Mesenchymal stem cell (in vitro differentiated cells and primary cell): ENCODE measurements at regions not wholly inside any gene's neighbourhood (a gene's known extent, or its start where the extent isn't known, plus 50 kb on each side); places are given as distances from the start of the nearest gene placed in this dataset.
A peak's percentile ranks its signal among the peaks of the same experiment; 100 is the strongest.
"Not testable (repeated sequence)": the region's sequence is repeated elsewhere in the genome, so short reads cannot be mapped to it uniquely, and the experiment has no call there.

Source experiments
- DNase-seq: peaks from one replicate; pipeline ENCODE4 v3.0.0-alpha.2; 2013
- H2AFZ ChIP-seq: one replicate; pipeline ENCODE4 v1.6.1; 2013; ENCODE audit warnings: low read depth, mild to moderate bottlenecking, control low read depth, inconsistent platforms, low read length, moderate library complexity
- H2AK5ac ChIP-seq: 2 replicates; pipeline ENCODE4 v1.6.1; 2013; ENCODE audit warnings: low read length, moderate library complexity, mild to moderate bottlenecking, inconsistent platforms; ENCODE audit not compliant: severe bottlenecking
- H2BK120ac ChIP-seq: one replicate; pipeline ENCODE4 v1.6.1; 2013; ENCODE audit warnings: low read depth, mild to moderate bottlenecking, inconsistent platforms, low read length, moderate library complexity
- H2BK12ac ChIP-seq, 2 experiments: one replicate each; pipeline ENCODE4 v1.6.1; 2013; ENCODE audit warnings: inconsistent platforms in 2 of 2, low read length in 2 of 2, mild to moderate bottlenecking in 2 of 2, moderate library complexity in 2 of 2, control low read depth in 1 of 2
- H2BK15ac ChIP-seq: one replicate; pipeline ENCODE4 v1.6.1; 2013; ENCODE audit warnings: mild to moderate bottlenecking, low read depth, inconsistent platforms; ENCODE audit not compliant: poor library complexity, severe bottlenecking
- H2BK5ac ChIP-seq: 2 replicates; pipeline ENCODE4 v1.6.1; 2013; ENCODE audit warnings: low read depth, mild to moderate bottlenecking, low read length, control low read depth, inconsistent platforms; ENCODE audit not compliant: poor library complexity, severe bottlenecking
- H3K14ac ChIP-seq, 2 experiments: one replicate each; pipeline ENCODE4 v1.6.1; 2013; ENCODE audit warnings: inconsistent platforms in 2 of 2, low read length in 2 of 2, control low read depth in 1 of 2, mild to moderate bottlenecking in 1 of 2, moderate library complexity in 1 of 2
- H3K18ac ChIP-seq, 2 experiments: one replicate each; pipeline ENCODE4 v1.6.1; 2013; ENCODE audit warnings: inconsistent platforms in 2 of 2, low read length in 2 of 2, control low read depth in 1 of 2, low read depth in 1 of 2, mild to moderate bottlenecking in 1 of 2
- H3K23ac ChIP-seq, 2 experiments: one replicate each; pipeline ENCODE4 v1.6.1; 2013; ENCODE audit warnings: inconsistent platforms in 2 of 2, low read length in 2 of 2, mild to moderate bottlenecking in 2 of 2, moderate library complexity in 2 of 2, control low read depth in 1 of 2
- H3K27ac ChIP-seq: 2 replicates; pipeline ENCODE4 v1.5.1; 2013; ENCODE audit warnings: mild to moderate bottlenecking, moderate library complexity, low read length, control low read depth, inconsistent platforms; ENCODE audit not compliant: poor library complexity, severe bottlenecking
- H3K27me3 ChIP-seq, 2 experiments: 2 replicates each; pipeline versions ENCODE4 v1.6.1 to v1.7.0; 2013; ENCODE audit warnings: low read length in 2 of 2, mild to moderate bottlenecking in 2 of 2, moderate library complexity in 2 of 2, control low read depth in 1 of 2, inconsistent platforms in 1 of 2; ENCODE audit not compliant: control insufficient read depth in 1 of 2, insufficient read depth in 1 of 2
- H3K36me3 ChIP-seq, 2 experiments: 2 replicates each; pipeline versions ENCODE4 v1.6.1 to v1.7.0; 2013; ENCODE audit warnings: low read length in 2 of 2, control low read depth in 1 of 2, inconsistent platforms in 1 of 2, low read depth in 1 of 2, mild to moderate bottlenecking in 1 of 2; ENCODE audit not compliant: insufficient read depth in 2 of 2, control insufficient read depth in 1 of 2
- H3K4ac ChIP-seq, 2 experiments: one replicate each; pipeline ENCODE4 v1.6.1; 2013; ENCODE audit warnings: inconsistent platforms in 2 of 2, low read length in 2 of 2, mild to moderate bottlenecking in 2 of 2, moderate library complexity in 2 of 2, control low read depth in 1 of 2, low read depth in 1 of 2
- H3K4me1 ChIP-seq: 2 replicates; pipeline ENCODE4 v1.6.1; 2013; ENCODE audit warnings: low read depth, low read length, control low read depth; ENCODE audit not compliant: control insufficient read depth, insufficient read depth
- H3K4me2 ChIP-seq: 2 replicates; pipeline ENCODE4 v1.6.1; 2013; ENCODE audit warnings: low read length, mild to moderate bottlenecking, inconsistent platforms; ENCODE audit not compliant: poor library complexity, severe bottlenecking
- H3K4me3 ChIP-seq, 2 experiments: 2 replicates each; pipeline versions ENCODE4 v1.5.1 to v1.7.0; 2013; ENCODE audit warnings: low read length in 2 of 2, mild to moderate bottlenecking in 2 of 2, control low read depth in 1 of 2, low read depth in 1 of 2; ENCODE audit not compliant: insufficient read depth in 1 of 2
- H3K79me1 ChIP-seq: replicated peaks from 2 replicates; pipeline ENCODE4 v1.6.1; 2013; ENCODE audit warnings: mild to moderate bottlenecking, control low read depth, low read length, inconsistent platforms; ENCODE audit not compliant: poor library complexity, severe bottlenecking
- H3K9ac ChIP-seq: 2 replicates; pipeline ENCODE4 v1.7.0; 2013; ENCODE audit warnings: mild to moderate bottlenecking, low read length, moderate library complexity
- H3K9me3 ChIP-seq: 2 replicates; pipeline ENCODE4 v1.7.0; 2013; ENCODE audit warnings: mild to moderate bottlenecking, low read length; ENCODE audit not compliant: control insufficient read depth
- H4K8ac ChIP-seq: one replicate; pipeline ENCODE4 v1.6.1; 2013; ENCODE audit warnings: inconsistent platforms, mild to moderate bottlenecking, low read length, moderate library complexity
- H4K91ac ChIP-seq: one replicate; pipeline ENCODE4 v1.6.1; 2013; ENCODE audit warnings: mild to moderate bottlenecking, low read length, inconsistent platforms
- WGBS: methylation state at CpG from one replicate; pipeline ENCODE4 v1.1.7; 2013; ENCODE audit warnings: mixed read lengths; 5-methylcytosine and 5-hydroxymethylcytosine counted together

DNA sequence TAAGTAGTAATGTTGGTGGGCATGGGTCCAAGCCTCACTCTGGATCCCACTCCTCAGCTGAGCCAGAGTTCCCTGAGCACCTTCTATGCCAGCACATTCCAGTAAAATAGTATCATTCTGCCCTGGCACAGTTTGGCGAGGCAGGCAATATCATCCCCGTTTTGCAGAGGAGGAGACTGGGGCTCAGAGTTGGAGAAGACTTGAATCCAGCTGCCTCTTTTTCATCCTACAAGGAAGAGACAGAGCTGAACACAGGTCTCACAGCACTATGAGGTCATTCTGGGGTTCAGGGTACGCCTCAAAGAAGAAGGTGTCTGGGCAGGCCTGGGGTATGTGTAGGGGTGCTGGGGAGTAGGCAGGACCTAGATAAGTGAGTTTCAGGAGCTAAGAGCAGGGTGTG is 103.9 kb upstream of the STX18 start:
- H3K4me3 ChIP-seq: no peak overlapping the region
- H2BK120ac ChIP-seq: no peak overlapping the region
- H3K4me2 ChIP-seq: no peak overlapping the region
- H3K27me3 ChIP-seq: no peaks in the 10 kb centered on the region
- H3K27ac ChIP-seq: no peak overlapping the region
- H2AK5ac ChIP-seq: no peak overlapping the region
- no peak overlapping the region for H3K14ac ChIP-seq
- peak overlapping the region; percentile 61 for H2BK15ac ChIP-seq
- H3K23ac ChIP-seq: no peak overlapping the region
- no peak overlapping the region for H3K18ac ChIP-seq
- peaks cover 3% of the 10 kb centered on the region for H3K4me1 ChIP-seq
- no peak overlapping the region for H2BK5ac ChIP-seq
- 87% methylated on average over 3 of the region's 3 CpGs for WGBS
- H4K91ac ChIP-seq: no peak overlapping the region
- H3K36me3 ChIP-seq: no peaks in the 10 kb centered on the region
- H3K4ac ChIP-seq: no peak overlapping the region
- H3K79me1 ChIP-seq: no peaks in the 10 kb centered on the region
- no peak overlapping the region for H4K8ac ChIP-seq
- no peak for DNase-seq
- no peak overlapping the region for H3K9ac ChIP-seq
- peak overlapping the region in 1 of 2 experiments; percentile 52 for H2BK12ac ChIP-seq
- no peak overlapping the region for H2AFZ ChIP-seq
- peaks cover 5% of the 10 kb centered on the region for H3K9me3 ChIP-seq

- not testable (repeated sequence) for H2BK120ac ChIP-seq, H4K91ac ChIP-seq, H3K4me2 ChIP-seq, H2AK5ac ChIP-seq, H3K36me3 ChIP-seq, H3K23ac ChIP-seq, H2BK15ac ChIP-seq, H3K9me3 ChIP-seq, H2BK5ac ChIP-seq, H4K8ac ChIP-seq, H3K27ac ChIP-seq, H3K4ac ChIP-seq, H3K9ac ChIP-seq, H2AFZ ChIP-seq, H3K27me3 ChIP-seq, H3K4me1 ChIP-seq, H2BK12ac ChIP-seq, H3K79me1 ChIP-seq, H3K18ac ChIP-seq, DNase-seq, H3K14ac ChIP-seq, H3K4me3 ChIP-seq
- 89% methylated on average over 5 of the region's 5 CpGs for WGBS
These were observed 102.4 kb upstream of the STX18 start for GRCh38 chr4:4644277-4644676.

- not testable (repeated sequence) for H2BK120ac ChIP-seq, H3K18ac ChIP-seq, H4K8ac ChIP-seq, H3K4ac ChIP-seq, H3K9me3 ChIP-seq, H2BK15ac ChIP-seq, DNase-seq, H3K27me3 ChIP-seq, H4K91ac ChIP-seq, H3K14ac ChIP-seq, H3K4me1 ChIP-seq, H3K79me1 ChIP-seq, H3K9ac ChIP-seq, H3K4me3 ChIP-seq, H3K36me3 ChIP-seq, H2AFZ ChIP-seq, H3K23ac ChIP-seq, H2BK5ac ChIP-seq, H3K27ac ChIP-seq, H2AK5ac ChIP-seq, H3K4me2 ChIP-seq, H2BK12ac ChIP-seq
- 94% methylated on average over 6 of the region's 6 CpGs for WGBS
These were observed 101.9 kb upstream of the STX18 start for GRCh38 chr4:4643743-4644142.

GRCh38 chr4:4643306-4643705 is 101.5 kb upstream of the STX18 start:
- Histone ChIP-seq H3K4me2 (no peak overlapping the region), H3K18ac (no peak overlapping the region), H3K4ac (peak overlapping the region in 1 of 2 experiments; percentile 84), H2BK12ac (no peak overlapping the region), H3K9ac (no peak overlapping the region), H3K23ac (no peak overlapping the region), H3K27ac (no peak overlapping the region), H4K8ac (peak overlapping the region; percentile 73), H2AK5ac (no peak overlapping the region), H4K91ac (no peak overlapping the region), H2BK120ac (no peak overlapping the region), H3K9me3 (peaks cover 5% of the 10 kb centered on the region), H3K4me1 (peaks cover 5% of the 10 kb centered on the region), H3K14ac (no peak overlapping the region), H3K36me3 (no peaks in the 10 kb centered on the region), H3K27me3 (no peaks in the 10 kb centered on the region), H3K4me3 (no peak overlapping the region), H3K79me1 (no peaks in the 10 kb centered on the region), H2BK15ac (no peak overlapping the region), H2BK5ac (no peak overlapping the region), H2AFZ (no peak overlapping the region)
- WGBS: 91% methylated on average over 5 of the region's 5 CpGs
- DNase-seq: no peak
